Upper lobe of left lung (tissue), 4 donors: ENCODE measurements at regions not wholly inside any gene's neighbourhood (a gene's known extent, or its start where the extent isn't known, plus 50 kb on each side); places are given as distances from the start of the nearest gene placed in this dataset.

Experiments
- EP300 ChIP-seq, 4 donors: sonication (generic); formaldehyde crosslinking; IDR thresholded peaks; one replicate each; pipeline ENCODE4 v1.5.1; 2017; ENCODE audit warnings: antibody characterized with exemption in 4 of 4, control low read depth in 2 of 4
- POLR2A ChIP-seq, 4 donors: fragments of 450-650 bp; IDR thresholded peaks; one replicate each; pipeline ENCODE4 v1.5.1; 2016 to 2017; ENCODE audit warnings: antibody characterized with exemption in 4 of 4, mild to moderate bottlenecking in 2 of 4
- POLR2AphosphoS5 ChIP-seq, 2 donors: sonication (generic); formaldehyde crosslinking; IDR thresholded peaks; one replicate each; pipeline ENCODE4 v1.5.1; 2017; ENCODE audit warnings: antibody characterized with exemption in 2 of 2
- TF ChIP-seq, protein P1 (sequence below), 6 experiments: fragments of 450-650 bp in 4 of 6; fragments of 200-600 bp in 2 of 6; sonication (generic) in 2 of 6; IDR thresholded peaks; one replicate each; pipeline ENCODE4 v1.5.1; 2016 to 2019; ENCODE audit warnings: antibody characterized with exemption in 6 of 6

DNA sequence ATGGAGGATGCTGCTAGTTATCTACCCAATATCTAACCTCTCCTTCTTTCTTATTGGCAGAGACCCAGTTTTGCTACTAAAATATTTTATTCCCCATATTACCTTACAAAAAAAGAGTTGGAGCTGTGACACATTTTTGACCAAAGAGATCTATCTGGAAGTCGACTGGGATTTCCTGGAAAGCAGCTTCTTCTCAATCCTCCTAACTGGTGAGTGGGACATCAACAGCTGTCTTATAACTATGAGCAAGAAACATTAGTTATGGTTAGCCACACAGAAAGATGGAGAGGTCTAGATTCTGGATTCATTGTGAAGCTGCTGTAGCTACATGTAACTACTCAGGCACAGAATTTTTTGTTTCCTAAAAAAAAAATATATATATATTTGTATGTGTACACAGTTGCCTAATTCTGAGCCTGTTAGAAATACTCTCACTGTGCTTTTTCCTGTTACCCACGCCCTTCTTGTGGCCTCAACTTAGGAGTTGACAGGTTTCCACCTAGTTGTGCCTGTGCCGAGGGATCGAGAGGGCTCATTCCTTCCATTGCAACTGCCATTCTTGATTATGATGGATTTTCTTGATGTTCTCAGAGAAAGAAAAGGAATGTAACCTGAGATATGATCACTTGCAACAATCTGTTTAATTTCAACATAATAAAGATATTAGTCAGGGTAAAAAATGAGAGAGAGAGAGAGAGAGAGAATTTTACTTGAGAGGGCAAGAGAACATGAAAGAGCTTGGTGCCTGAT is 142.0 kb downstream of the SLC17A6 start:
- TF ChIP-seq, protein P1, sequence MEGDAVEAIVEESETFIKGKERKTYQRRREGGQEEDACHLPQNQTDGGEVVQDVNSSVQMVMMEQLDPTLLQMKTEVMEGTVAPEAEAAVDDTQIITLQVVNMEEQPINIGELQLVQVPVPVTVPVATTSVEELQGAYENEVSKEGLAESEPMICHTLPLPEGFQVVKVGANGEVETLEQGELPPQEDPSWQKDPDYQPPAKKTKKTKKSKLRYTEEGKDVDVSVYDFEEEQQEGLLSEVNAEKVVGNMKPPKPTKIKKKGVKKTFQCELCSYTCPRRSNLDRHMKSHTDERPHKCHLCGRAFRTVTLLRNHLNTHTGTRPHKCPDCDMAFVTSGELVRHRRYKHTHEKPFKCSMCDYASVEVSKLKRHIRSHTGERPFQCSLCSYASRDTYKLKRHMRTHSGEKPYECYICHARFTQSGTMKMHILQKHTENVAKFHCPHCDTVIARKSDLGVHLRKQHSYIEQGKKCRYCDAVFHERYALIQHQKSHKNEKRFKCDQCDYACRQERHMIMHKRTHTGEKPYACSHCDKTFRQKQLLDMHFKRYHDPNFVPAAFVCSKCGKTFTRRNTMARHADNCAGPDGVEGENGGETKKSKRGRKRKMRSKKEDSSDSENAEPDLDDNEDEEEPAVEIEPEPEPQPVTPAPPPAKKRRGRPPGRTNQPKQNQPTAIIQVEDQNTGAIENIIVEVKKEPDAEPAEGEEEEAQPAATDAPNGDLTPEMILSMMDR (IDR thresholded peaks at IDR 0.05), result no peak
- TF ChIP-seq POLR2A (IDR thresholded peaks at IDR 0.05) (no peak), EP300 (IDR thresholded peaks at IDR 0.05) (no peak), POLR2AphosphoS5 (IDR thresholded peaks at IDR 0.05) (no peak)
